Middle frontal gyrus (tissue), 1 donor: ENCODE measurements at regions not wholly inside any gene's neighbourhood (a gene's known extent, or its start where the extent isn't known, plus 50 kb on each side); places are given as distances from the start of the nearest gene placed in this dataset.

Source experiments
- DNase-seq: peaks from one replicate; pipeline ENCODE4 v3.0.0-alpha.2; 2015; ENCODE audit warnings: low spot score; ENCODE audit errors: extremely low spot score

DNA sequence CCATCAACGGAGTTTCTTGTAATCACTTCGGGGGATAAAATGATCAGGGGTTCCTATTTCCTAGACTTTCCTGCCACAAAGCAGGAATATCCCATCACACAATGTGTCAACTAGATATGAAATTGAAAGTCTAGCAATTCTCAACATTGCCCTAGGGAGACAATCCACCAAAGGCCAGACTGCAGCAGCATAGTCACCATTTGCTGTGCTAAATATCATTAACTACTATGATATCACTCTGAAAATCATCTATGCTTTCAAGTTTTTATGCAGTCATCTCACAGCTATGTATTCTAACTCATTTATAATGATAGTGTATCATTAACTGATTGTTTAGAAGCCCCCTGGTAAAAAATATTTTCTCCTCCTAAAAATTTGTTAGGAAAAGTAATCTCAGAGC is 342.6 kb upstream of the CDH6 start:
- DNase-seq = no peak

DNA sequence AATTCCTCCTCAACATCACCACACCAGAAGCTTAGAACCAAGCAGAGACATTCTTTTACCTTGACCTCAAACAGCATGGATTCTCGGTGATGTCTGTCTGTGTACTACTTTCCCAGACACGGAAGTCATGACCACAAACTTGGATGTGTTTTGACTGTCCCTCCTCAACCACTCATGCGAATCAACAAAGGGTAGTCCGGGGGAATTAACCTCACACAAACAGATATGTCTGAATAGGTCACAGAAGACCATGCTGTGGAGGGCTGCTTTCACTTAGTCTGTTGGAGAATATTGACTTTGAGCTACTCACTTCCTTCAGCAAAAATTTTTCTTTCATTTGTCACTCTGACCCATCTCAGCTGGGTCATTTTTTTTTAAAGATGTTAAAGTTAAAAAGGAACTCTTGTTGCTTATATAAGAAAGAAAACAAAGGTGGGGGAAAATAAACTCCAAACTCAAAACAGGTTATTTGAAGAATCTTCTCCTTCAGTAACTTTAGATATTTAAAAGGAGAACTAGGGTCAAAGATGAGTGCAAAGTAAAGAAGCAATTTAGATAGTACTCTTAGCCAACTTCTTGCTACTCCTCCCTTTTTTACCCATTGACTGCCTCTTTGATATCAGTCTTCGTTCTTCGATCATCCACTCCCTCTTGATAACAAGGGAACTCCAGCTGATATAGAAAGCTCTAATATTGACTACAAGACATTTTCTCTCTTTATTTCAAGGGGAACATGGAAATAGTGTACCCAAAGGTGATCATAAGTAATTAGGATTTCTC is 343.4 kb upstream of the CDH6 start:
- DNase-seq = no peak

DNA sequence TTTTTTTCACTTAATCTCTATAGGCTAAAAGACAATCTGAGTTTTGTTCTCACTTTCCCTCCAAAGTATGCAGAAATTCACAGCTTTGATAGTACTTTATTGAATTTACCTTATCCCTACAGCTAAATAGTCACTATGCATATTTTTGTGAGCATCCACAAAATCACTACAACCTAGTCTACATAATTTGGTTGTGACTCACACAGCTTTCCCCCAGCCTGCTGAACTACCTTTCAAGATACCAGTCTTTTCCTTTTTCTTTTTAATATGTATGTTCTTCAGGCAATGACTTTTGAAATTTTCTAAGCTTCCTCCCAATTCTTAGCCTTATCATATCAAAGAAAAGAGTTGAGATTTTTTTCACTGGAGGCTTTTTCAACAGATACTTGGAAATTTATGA is 347.3 kb upstream of the CDH6 start:
- no peak for DNase-seq

- DNase-seq = no peak
Observed at GRCh38 chr5:30845194-30845593, 348.3 kb upstream of the CDH6 start.

- no peak for DNase-seq
Observed at GRCh38 chr5:30843541-30843940, 349.9 kb upstream of the CDH6 start.

GRCh38 chr5:30839956-30840355 is 353.5 kb upstream of the CDH6 start:
- DNase-seq = no peak

- DNase-seq = no peak
Observed at GRCh38 chr5:30838936-30839496, 354.5 kb upstream of the CDH6 start.

- DNase-seq = no peak
Observed at GRCh38 chr5:30832519-30832918, 361.0 kb upstream of the CDH6 start.

DNA sequence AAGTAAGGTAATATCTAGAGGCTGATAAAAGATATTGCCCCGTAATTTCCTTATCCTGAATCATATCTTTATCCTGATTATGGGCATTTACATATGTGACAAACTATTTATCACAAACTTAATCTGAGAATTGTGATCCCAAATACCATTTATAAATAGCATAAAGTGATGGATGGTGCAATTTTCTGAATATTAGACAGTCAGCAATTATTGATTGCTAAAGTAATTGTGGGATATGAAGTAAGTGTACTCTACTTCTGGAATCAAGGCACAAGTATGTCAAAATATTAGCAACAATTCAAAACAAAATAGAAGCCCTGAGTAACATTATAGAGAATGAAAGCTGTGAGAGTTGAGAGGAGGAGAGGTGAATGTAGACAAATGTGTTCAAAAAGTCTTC is 361.9 kb upstream of the CDH6 start:
- no peak for DNase-seq

- DNase-seq = no peak
Observed at GRCh38 chr5:30831123-30831522, 362.4 kb upstream of the CDH6 start.

DNA sequence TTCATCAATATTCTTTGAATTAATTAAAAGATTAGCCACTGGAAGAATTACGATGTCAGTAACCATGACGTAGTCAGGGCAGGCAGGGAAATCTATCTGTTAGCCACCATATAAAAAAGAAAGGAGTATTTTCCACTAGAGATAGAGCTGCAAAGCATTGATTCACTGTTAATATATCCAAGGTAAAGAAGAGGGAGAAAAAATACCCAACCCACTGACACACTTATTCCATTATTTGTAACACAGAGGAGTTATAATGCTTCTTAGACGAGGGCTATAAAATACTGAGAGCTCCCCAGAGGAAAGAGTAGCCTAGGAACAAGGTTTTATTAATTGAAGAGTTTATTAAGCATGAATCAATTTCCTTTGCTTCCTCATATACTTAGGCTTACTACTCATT is 382.2 kb upstream of the CDH6 start:
- DNase-seq = no peak

DNA sequence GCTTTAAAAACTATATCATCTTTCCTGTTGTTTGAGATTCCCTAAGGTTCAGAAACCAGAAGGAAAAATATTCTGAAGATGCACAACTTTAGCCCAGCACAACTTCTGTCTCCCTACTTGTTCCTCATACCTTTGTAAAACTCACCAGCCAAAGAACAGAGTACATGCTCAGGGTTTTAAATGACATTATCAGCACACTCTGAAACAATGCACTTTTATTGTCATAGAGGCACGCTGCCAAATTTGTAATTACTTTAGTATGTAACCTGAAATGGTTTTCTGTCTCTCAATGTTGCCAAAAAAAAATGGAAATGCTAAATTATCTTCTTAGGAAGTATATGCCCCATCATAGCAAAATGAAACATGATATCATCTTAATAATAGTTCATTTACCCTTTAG is 383.6 kb upstream of the CDH6 start:
- no peak for DNase-seq

GRCh38 chr5:30808996-30809395 is 384.5 kb upstream of the CDH6 start:
- DNase-seq = no peak

- no peak for DNase-seq
Observed at GRCh38 chr5:30804739-30805505, 388.6 kb upstream of the CDH6 start.

DNA sequence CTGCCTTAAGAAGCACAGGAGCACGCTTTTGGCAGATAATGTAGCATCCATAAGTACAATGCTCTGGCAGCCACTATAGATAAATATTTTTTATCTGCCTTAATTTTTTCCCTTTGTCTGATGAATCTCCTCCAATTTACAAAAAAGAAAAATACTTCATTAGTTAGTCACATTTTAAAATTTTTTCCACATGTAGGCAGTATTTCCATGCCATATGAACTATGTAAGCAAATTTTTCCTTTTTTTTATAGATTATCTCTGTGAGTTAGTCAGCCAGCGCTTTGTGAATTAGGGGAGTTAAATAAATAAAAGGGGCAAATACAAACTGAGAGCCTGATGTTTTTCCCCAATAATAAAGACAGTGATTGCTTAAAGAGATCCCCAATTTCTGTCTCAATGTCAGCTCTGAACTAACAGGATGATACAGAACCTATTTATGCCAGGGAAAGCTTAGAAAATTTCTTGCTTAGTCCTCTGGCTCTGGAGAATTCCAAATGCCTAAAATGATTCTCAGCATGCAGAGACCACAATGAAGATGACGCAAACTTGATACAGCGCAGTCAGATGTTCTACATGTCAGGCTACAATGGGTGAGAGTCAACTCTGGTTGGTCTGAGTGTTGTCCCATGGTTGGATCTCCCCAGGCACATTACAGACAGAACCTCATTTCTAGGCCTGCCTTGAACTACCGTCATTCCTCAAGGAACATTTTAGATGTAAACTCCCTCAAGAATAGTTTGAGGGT is 390.4 kb upstream of the CDH6 start:
- DNase-seq = no peak

DNA sequence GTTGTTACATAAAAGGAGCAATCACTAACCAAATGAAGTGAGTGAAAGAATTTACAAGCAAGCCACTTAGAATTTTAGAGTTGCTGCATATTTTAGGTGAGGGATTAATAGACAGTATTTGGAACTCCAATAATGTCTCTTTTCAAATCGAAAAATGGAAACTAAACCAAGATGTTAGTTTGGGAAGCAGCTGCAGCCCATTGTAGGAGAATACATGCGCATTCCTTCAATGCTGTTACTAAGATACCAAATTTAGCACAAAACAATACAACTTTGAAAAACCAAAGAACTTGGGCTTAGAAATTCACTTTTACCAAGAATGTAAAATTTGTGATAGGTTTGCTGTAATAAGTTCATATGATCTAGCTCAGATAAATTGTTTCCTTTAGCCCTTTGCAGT is 411.8 kb upstream of the CDH6 start:
- no peak for DNase-seq

- no peak for DNase-seq
Observed at GRCh38 chr5:30768056-30768690, 425.3 kb upstream of the CDH6 start.

GRCh38 chr5:30765706-30766105 is 427.8 kb upstream of the CDH6 start:
- DNase-seq = no peak

- DNase-seq = no peak
Observed at GRCh38 chr5:30765227-30765626, 428.3 kb upstream of the CDH6 start.

DNA sequence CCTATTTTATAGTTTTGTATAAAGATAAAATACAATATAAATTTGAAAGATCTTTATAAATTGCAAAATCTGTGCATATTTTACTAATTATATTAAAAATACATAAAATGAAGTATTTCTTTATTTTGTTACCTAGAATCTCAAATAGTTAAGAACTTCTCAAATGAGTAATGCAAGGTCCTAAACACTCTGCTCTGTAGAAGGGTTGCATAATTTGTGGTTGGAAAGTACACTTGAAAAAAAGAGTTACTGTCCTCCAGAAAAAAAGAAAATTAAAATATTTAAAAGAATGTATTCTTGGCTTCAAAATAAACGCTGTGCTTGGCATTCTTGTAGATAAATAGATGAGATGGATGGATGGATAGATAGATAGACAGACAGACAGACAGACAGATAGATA is 428.8 kb upstream of the CDH6 start:
- DNase-seq = no peak

DNA sequence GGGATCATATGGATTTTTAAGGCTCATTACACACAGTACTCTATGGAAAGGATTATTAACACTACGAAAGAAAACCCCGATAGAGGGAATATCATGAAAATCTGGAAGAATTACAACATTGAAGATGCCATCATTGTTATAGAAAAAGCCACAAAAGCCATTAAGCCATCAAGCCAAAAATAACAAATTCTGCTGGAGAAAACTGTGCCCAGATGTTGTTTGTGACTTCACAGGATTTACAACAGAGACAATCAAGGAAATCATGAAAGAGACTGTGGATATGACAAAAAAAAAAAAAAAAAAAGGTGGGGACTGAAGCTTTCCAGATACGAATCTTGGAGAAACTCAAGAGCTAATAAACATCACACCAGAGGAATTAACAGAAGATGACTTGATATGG is 433.8 kb upstream of the CDH6 start:
- no peak for DNase-seq
